ENCODE measurements at regions not wholly inside any gene's neighbourhood (a gene's known extent, or its start where the extent isn't known, plus 50 kb on each side); places are given as distances from the start of the nearest gene placed in this dataset.

DNA sequence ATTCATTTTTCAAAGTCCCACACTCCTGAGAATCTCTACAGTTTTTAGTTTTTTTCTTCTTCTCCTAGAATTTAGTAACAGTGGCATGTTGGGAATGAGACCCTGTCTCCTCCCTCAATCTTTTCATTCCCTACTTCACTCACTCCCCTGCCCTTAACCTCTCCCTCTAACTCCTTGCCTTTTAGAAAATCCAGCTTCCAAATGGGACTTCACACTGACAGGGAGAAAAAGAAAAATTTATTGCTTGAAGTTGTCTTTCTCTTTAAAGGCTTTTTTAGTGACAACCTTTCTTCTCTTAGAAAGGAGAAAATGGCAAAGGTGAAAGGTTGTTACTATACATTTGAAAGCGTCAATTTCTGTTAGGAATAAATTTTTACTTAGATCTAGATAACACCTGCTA is 359.2 kb downstream of the CDH7 start:
- Histone ChIP-seq H3K36me3 (ENCODE audit: insufficient read depth, low read length) (no peaks in the 10 kb centered on the region), H3K27me3 (ENCODE audit: insufficient read depth, low read length) (no peaks in the 10 kb centered on the region), H3K4me3 (ENCODE audit: low read length) (no peak overlapping the region), H2AFZ (ENCODE audit: low read depth, low read length) (no peak overlapping the region), H3K9me3 (ENCODE audit: low read length) (no peaks in the 10 kb centered on the region), H3K4me1 (ENCODE audit: insufficient read depth, low read length) (peaks cover 14% of the 10 kb centered on the region)

DNA sequence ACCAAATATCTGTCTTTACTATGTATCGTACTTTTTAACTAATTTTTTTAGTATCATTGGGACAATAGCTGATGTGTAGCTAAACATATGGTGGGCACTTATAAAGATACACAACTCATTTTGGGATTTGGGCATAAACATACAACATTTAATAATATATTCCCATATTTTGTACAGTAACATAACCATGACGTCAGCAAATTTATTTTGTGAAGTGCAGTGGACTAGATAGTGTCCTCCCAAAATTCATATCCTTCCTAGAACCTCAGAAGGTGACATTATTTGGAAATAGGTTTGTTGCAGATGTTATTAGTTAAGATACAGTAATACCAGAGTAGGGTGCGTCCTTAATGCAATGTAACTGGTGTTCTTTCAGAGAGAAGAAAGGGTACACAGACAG is 356.7 kb downstream of the CDH7 start:
- H3K4me3 ChIP-seq (ENCODE audit: low read length) = no peak overlapping the region
- H3K27me3 ChIP-seq (ENCODE audit: insufficient read depth, low read length) = no peaks in the 10 kb centered on the region
- peaks cover 16% of the 10 kb centered on the region for H3K4me1 ChIP-seq (ENCODE audit: insufficient read depth, low read length)
- no peaks in the 10 kb centered on the region for H3K36me3 ChIP-seq (ENCODE audit: insufficient read depth, low read length)
- H3K9me3 ChIP-seq (ENCODE audit: low read length) = no peaks in the 10 kb centered on the region
- no peak overlapping the region for H2AFZ ChIP-seq (ENCODE audit: low read depth, low read length)

DNA sequence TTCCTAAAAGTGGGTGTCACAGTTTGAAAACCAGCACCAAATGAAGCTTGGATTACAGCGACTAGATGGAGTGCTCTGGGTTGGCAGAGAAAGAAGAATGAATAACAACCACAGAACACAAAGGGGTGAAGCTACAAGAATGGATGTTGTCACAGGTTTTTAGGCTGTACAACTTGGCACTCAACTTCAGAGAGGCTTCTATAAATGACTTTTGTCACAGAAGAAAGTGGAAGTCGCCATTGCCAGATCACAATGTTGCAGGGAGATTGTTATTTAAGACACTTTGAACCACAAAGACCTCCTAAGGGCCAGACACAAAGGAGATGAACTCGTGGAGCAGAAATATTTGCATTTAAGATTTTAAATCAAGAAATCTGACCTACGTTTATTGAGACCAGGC is 354.2 kb downstream of the CDH7 start:
- Histone ChIP-seq H3K4me1 (ENCODE audit: insufficient read depth, low read length) (peaks cover 13% of the 10 kb centered on the region), H3K36me3 (ENCODE audit: insufficient read depth, low read length) (no peaks in the 10 kb centered on the region), H2AFZ (ENCODE audit: low read depth, low read length) (no peak overlapping the region), H3K27me3 (ENCODE audit: insufficient read depth, low read length) (no peaks in the 10 kb centered on the region), H3K4me3 (ENCODE audit: low read length) (no peak overlapping the region), H3K9me3 (ENCODE audit: low read length) (no peaks in the 10 kb centered on the region)

DNA sequence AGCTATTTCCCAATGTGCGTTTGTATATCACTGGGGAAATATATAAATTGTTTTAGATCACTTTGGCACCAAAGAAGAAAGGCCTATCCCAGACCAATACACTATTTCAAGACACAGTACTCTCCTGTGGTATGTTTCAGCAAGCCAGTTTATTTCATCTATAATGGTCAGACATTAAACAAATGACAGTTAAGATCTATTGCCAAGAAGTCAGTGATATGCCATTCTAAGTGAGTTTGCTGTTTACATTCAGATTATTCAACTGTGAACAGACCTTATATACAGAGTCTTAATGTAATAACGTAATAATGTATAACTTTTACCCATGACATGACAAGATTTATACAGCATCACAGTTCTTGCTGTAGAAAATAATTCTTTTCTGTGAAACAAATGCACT is 352.7 kb downstream of the CDH7 start:
- Histone ChIP-seq H3K4me1 (ENCODE audit: insufficient read depth, low read length) (peaks cover 7% of the 10 kb centered on the region), H3K27me3 (ENCODE audit: insufficient read depth, low read length) (no peaks in the 10 kb centered on the region), H3K36me3 (ENCODE audit: insufficient read depth, low read length) (no peaks in the 10 kb centered on the region), H2AFZ (ENCODE audit: low read depth, low read length) (no peak overlapping the region), H3K4me3 (ENCODE audit: low read length) (no peak overlapping the region), H3K9me3 (ENCODE audit: low read length) (no peaks in the 10 kb centered on the region)

DNA sequence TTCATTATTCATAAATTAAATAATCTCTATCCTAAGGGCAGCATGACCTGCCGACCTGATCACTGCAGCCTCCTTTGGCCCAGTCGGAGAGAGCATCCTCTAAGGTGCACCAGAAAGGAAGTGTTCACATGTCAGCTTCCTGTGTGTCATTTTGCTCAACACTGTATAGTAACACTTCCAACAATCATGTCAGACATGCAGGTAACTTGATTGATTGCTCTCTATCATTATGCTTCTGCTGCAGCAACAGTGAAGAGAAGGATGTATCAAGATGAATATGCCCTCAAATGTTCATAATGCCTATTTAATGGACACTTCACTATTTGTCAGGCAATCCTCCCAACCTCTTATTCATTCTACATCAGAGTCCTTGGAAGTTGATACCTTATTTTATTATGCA is 332.3 kb downstream of the CDH7 start:
- Histone ChIP-seq H3K36me3 (ENCODE audit: insufficient read depth, low read length) (no peaks in the 10 kb centered on the region), H3K27me3 (ENCODE audit: insufficient read depth, low read length) (no peaks in the 10 kb centered on the region), H2AFZ (ENCODE audit: low read depth, low read length) (no peak overlapping the region), H3K4me1 (ENCODE audit: insufficient read depth, low read length) (peaks cover 9% of the 10 kb centered on the region), H3K9me3 (ENCODE audit: low read length) (no peaks in the 10 kb centered on the region), H3K4me3 (ENCODE audit: low read length) (no peak overlapping the region)

DNA sequence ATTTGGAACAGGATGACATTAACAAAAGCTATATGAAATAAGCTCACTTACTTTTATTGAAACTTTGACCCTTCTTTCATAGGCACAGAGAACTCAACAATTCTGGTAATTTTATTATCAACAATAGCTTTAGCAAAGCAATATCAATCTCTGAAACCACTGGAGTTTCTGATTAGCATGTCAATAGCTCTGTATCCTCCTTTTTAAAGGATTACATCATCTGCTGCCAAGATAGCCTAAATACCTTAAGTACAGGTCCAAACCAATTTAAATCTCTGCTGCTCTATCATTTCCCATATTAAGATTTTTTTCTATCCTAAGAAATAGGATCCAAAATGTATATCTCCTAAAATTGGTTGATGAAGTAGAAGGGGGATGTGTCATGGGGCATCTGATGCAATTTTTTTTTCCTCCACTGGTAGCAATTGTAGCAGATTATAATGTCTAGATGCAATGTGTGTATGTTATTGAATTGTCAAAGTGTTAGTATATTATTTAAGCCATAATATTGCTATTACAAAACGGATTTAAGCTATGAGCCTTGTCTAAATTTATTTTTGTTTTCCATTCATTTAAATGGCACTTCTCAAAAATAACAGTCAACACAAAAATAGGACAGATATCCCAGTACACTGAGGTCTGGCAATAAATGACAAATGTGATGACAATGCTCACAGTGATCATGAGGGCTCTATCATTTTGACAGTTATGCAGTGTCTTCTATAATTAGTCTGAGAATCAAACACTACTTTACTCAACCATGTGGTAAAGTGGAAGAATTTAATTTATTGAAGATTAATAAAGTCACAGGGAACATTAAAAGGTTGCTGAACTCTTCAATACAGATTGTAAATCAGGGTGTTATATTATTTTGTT is 328.4 kb downstream of the CDH7 start:
- Histone ChIP-seq H3K36me3 (ENCODE audit: insufficient read depth, low read length) (no peaks in the 10 kb centered on the region), H2AFZ (ENCODE audit: low read depth, low read length) (peak overlapping the region; percentile 80), H3K27me3 (ENCODE audit: insufficient read depth, low read length) (no peaks in the 10 kb centered on the region), H3K4me1 (ENCODE audit: insufficient read depth, low read length) (peaks cover 9% of the 10 kb centered on the region), H3K4me3 (ENCODE audit: low read length) (no peak overlapping the region), H3K9me3 (ENCODE audit: low read length) (peaks cover 2% of the 10 kb centered on the region)

DNA sequence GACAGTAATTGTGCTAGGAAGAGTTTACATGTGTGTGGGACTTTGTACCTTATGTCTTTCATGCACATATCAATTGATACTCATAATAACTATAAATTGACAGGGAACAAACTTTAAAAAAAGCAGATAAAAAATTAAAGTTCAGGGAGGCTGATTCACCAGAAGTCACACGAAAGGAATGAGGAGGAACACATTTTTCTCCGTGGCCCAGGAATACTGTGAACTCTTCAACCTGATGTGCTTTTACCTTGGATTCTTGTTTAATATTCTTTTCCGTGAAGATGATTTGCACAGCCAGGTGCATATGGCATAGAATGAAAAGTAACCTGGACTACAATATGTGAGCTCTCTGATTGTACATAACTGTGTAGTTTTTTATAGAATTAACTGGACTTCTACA is 326.3 kb downstream of the CDH7 start:
- no peak overlapping the region for H3K4me3 ChIP-seq (ENCODE audit: low read length)
- no peaks in the 10 kb centered on the region for H3K36me3 ChIP-seq (ENCODE audit: insufficient read depth, low read length)
- H3K27me3 ChIP-seq (ENCODE audit: insufficient read depth, low read length) = no peaks in the 10 kb centered on the region
- H3K4me1 ChIP-seq (ENCODE audit: insufficient read depth, low read length) = peaks cover 9% of the 10 kb centered on the region
- H3K9me3 ChIP-seq (ENCODE audit: low read length) = peaks cover 5% of the 10 kb centered on the region
- no peak overlapping the region for H2AFZ ChIP-seq (ENCODE audit: low read depth, low read length)

DNA sequence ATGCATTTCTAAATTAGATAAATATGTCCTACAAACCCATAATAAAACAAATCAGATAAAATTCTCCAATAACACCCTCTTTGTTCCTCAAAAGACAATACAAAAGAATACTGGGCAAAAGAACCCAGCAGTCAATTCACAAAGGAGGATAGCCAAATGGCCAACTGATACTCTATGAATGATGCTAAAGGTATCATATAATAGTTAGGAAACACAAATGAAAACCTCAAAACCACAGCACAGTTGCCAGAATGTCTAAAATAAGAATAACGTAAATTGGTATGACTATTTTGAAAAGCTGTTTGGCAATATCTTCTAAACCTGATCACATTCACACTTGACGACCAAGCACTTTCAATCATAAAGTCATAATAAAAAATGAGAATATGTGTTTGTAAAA is 315.4 kb downstream of the CDH7 start:
- Histone ChIP-seq H3K36me3 (ENCODE audit: insufficient read depth, low read length) (no peaks in the 10 kb centered on the region), H3K9me3 (ENCODE audit: low read length) (peaks cover 3% of the 10 kb centered on the region), H3K27me3 (ENCODE audit: insufficient read depth, low read length) (no peaks in the 10 kb centered on the region), H3K4me3 (ENCODE audit: low read length) (no peak overlapping the region), H3K4me1 (ENCODE audit: insufficient read depth, low read length) (no peaks in the 10 kb centered on the region), H2AFZ (ENCODE audit: low read depth, low read length) (no peak overlapping the region)

DNA sequence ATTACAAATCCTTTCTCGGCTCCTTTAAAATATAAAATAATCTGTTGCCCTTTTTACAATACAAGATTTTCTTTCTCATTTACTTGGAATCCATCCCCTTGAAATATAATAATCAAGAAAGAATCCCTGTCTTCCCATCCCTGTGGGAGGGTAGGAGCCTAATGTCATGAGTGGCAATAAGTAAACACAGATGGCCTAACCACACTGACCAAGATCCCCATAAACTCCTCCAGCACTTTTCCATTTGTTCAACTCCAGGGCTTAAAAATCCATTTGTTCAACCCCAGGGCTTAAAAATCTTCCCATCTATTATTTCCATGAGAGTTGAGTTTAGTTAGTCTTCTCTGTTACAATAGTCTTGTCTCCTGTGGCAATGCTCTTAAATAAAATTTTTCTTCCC is 297.6 kb downstream of the CDH7 start:
- no peak overlapping the region for H3K4me3 ChIP-seq (ENCODE audit: low read length)
- no peaks in the 10 kb centered on the region for H3K36me3 ChIP-seq (ENCODE audit: insufficient read depth, low read length)
- H3K27me3 ChIP-seq (ENCODE audit: insufficient read depth, low read length) = no peaks in the 10 kb centered on the region
- H3K4me1 ChIP-seq (ENCODE audit: insufficient read depth, low read length) = no peaks in the 10 kb centered on the region
- H2AFZ ChIP-seq (ENCODE audit: low read depth, low read length) = no peak overlapping the region
- H3K9me3 ChIP-seq (ENCODE audit: low read length) = no peaks in the 10 kb centered on the region

DNA sequence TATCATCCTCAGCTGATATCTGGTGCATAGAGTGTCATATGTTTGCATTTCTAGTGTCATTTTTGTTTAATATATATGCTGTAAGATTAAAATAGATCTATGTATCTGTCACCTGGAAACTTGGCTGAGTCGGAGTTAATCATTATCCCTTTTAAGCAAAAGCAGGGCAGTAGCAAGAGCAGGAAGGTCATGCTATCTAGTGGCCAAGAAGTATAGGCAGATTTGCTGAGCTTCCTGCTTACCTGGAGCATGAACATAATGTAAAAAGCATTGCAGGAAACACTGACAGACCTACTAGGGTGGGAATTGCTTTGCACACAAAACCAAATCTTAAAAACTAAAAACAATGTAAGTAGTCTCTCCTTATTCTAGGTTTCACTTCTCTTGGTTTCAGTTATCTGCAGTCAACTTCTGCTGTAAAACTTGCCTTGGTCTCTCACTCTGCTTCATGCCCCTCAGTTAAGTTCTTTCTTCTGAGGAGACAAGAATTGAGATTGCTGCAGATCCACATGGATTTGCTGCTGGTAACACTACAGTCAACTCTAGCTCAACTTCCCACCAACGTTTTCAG is 295.3 kb downstream of the CDH7 start:
- Histone ChIP-seq H3K4me3 (ENCODE audit: low read length) (no peak overlapping the region), H3K9me3 (ENCODE audit: low read length) (no peaks in the 10 kb centered on the region), H2AFZ (ENCODE audit: low read depth, low read length) (no peak overlapping the region), H3K36me3 (ENCODE audit: insufficient read depth, low read length) (no peaks in the 10 kb centered on the region), H3K27me3 (ENCODE audit: insufficient read depth, low read length) (no peaks in the 10 kb centered on the region), H3K4me1 (ENCODE audit: insufficient read depth, low read length) (no peaks in the 10 kb centered on the region)

DNA sequence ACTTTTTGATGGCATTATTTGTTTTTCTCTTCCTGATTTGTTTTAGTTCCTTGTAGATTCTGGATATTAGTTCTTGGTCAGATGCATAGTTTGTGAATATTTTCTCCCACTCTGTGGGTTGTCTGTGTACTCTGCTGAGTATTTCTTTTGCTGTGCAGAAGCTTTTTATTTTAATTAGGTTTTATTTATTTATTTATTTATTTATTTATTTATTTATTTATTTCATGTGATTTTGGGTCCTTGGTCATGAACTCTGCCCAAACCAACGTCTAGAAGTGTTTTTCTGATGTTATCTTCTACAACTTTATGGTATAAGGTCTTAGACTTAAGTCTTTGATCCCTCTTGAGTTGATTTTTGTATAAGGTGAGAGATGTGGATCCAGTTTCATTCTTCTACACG is 292.2 kb downstream of the CDH7 start:
- no peak overlapping the region for H2AFZ ChIP-seq (ENCODE audit: low read depth, low read length)
- no peaks in the 10 kb centered on the region for H3K4me1 ChIP-seq (ENCODE audit: insufficient read depth, low read length)
- no peaks in the 10 kb centered on the region for H3K27me3 ChIP-seq (ENCODE audit: insufficient read depth, low read length)
- no peak overlapping the region for H3K4me3 ChIP-seq (ENCODE audit: low read length)
- no peaks in the 10 kb centered on the region for H3K36me3 ChIP-seq (ENCODE audit: insufficient read depth, low read length)
- peaks cover 4% of the 10 kb centered on the region for H3K9me3 ChIP-seq (ENCODE audit: low read length)

DNA sequence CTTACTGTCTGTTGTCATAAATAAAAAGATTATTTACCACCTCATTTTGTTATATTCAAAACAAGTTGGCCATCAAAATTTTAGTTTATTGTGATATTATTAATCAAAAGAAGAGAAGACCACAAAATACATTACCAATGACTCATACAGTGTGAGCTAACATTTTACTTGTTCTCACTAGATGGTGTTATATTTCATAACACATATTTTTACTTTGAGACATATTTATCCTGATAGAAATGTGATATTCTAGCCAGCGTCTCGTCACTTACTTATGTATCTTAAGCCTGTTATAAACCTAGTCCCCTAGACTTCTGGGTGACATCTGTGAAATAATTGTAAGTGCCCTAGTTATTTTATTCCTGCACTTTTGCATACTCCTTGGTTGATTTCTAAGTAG is 263.2 kb downstream of the CDH7 start:
- Histone ChIP-seq H3K27me3 (ENCODE audit: insufficient read depth, low read length) (no peaks in the 10 kb centered on the region), H3K4me3 (ENCODE audit: low read length) (no peak overlapping the region), H3K9me3 (ENCODE audit: low read length) (no peaks in the 10 kb centered on the region), H2AFZ (ENCODE audit: low read depth, low read length) (no peak overlapping the region), H3K4me1 (ENCODE audit: insufficient read depth, low read length) (peaks cover 10% of the 10 kb centered on the region), H3K36me3 (ENCODE audit: insufficient read depth, low read length) (no peaks in the 10 kb centered on the region)

DNA sequence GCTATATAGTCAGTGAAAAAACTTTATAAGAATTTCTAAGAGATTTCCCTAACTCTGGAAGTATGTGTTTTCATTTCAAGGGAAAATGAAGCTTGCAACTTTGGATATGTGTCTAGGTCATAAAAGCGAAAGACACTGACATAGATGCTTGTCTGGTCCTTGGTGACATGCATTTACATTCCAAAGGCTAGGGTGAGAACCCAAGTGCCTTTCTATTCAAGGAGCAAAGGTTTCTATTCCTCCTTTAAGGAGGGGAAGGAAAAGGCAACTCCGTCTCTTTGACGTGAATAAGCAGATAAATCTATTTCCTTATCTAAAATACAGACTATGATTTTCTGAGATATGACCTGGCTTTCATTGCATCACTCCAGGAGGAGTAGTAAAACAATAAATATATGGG is 261.1 kb downstream of the CDH7 start:
- Histone ChIP-seq H3K27me3 (ENCODE audit: insufficient read depth, low read length) (no peaks in the 10 kb centered on the region), H2AFZ (ENCODE audit: low read depth, low read length) (no peak overlapping the region), H3K9me3 (ENCODE audit: low read length) (no peaks in the 10 kb centered on the region)

More for the DNA sequence above, 261.1 kb downstream of the CDH7 start:
- peaks cover 10% of the 10 kb centered on the region for H3K4me1 ChIP-seq (ENCODE audit: insufficient read depth, low read length)
- no peaks in the 10 kb centered on the region for H3K36me3 ChIP-seq (ENCODE audit: insufficient read depth, low read length)
- H3K4me3 ChIP-seq (ENCODE audit: low read length) = no peak overlapping the region
